Panc1 (cell line): ENCODE measurements at regions not wholly inside any gene's neighbourhood (a gene's known extent, or its start where the extent isn't known, plus 50 kb on each side); places are given as distances from the start of the nearest gene placed in this dataset.
"Not testable (repeated sequence)": the region's sequence is repeated elsewhere in the genome, so short reads cannot be mapped to it uniquely, and the experiment has no call there.

Experiments used
- ATAC-seq: fragments of 200-7000 bp; cut with Tn5 transposase; 2 replicates; pipeline ENCODE4 v1.9.1; 2020; ENCODE audit warnings: mild to moderate bottlenecking, moderate library complexity
- BruUV-seq: library from RNA; stranded (reverse); fragments of 400-500 nt; replicated peaks from 2 replicates; lab custom pipeline; 2021; lab: Mats Ljungman, UMichigan
- CTCF ChIA-PET: fragments of 300-600 bp; sonication (Branson Sonifier 250); formaldehyde crosslinking; loops from one replicate; lab custom pipeline; 2022; ENCODE audit warnings: antibody characterized with exemption; lab: Charles Lee
- POLR2A ChIA-PET: fragments of 300-600 bp; sonication (Branson Sonifier 250); formaldehyde crosslinking; loops from one replicate; lab custom pipeline; 2022; ENCODE audit warnings: antibody characterized with exemption; lab: Charles Lee
- DNase-seq: peaks from one replicate; pipeline ENCODE4 v3.0.0-alpha.2; 2010; ENCODE audit warnings: low read depth, low spot score
- H3K27ac ChIP-seq: 2 replicates; pipeline ENCODE4 v1.5.1; 2011; ENCODE audit warnings: mild to moderate bottlenecking, low read length, inconsistent platforms
- H3K27me3 ChIP-seq: fragments of 200-500 bp; sonication (Bioruptor generic); 2 replicates; pipeline ENCODE4 v1.6.0; 2014; ENCODE audit warnings: low read length, inconsistent platforms; ENCODE audit not compliant: control insufficient read depth, insufficient read depth
- H3K36me3 ChIP-seq: fragments of 200-500 bp; sonication (Bioruptor generic); 2 replicates; pipeline ENCODE4 v1.5.1; 2014; ENCODE audit warnings: inconsistent platforms, mild to moderate bottlenecking, low read length, moderate library complexity; ENCODE audit not compliant: control insufficient read depth, insufficient read depth
- H3K4me1 ChIP-seq: 2 replicates; pipeline ENCODE4 v1.5.1; 2011; ENCODE audit warnings: inconsistent platforms, mild to moderate bottlenecking, low read length, moderate library complexity; ENCODE audit not compliant: control insufficient read depth, insufficient read depth
- H3K4me3 ChIP-seq, 2 experiments: 2 replicates each; pipeline ENCODE4 v1.5.1; 2011 to 2012; ENCODE audit warnings: low read depth in 2 of 2, low read length in 2 of 2, mild to moderate bottlenecking in 2 of 2, inconsistent platforms in 1 of 2, moderate library complexity in 1 of 2
- H3K9me3 ChIP-seq: fragments of 200-500 bp; sonication (Bioruptor generic); 2 replicates; pipeline ENCODE4 v1.5.1; 2014; ENCODE audit warnings: low read depth, mild to moderate bottlenecking, inconsistent platforms, low read length, moderate library complexity; ENCODE audit not compliant: control insufficient read depth, insufficient read depth
- in situ Hi-C: cut with HindIII; loops from 2 replicates; pipeline ENCODE4 v1.10.0; 2016; ENCODE audit warnings: low sequenced_read_pairs, low pct_unique_long_range_greater_than_20kb
- intact Hi-C: fragments of 100-400 bp; cut with micrococcal nuclease; formaldehyde crosslinking; loops from one replicate; pipeline ENCODE4 v1.10.0; 2022; ENCODE audit not compliant: unreplicated experiment

DNA sequence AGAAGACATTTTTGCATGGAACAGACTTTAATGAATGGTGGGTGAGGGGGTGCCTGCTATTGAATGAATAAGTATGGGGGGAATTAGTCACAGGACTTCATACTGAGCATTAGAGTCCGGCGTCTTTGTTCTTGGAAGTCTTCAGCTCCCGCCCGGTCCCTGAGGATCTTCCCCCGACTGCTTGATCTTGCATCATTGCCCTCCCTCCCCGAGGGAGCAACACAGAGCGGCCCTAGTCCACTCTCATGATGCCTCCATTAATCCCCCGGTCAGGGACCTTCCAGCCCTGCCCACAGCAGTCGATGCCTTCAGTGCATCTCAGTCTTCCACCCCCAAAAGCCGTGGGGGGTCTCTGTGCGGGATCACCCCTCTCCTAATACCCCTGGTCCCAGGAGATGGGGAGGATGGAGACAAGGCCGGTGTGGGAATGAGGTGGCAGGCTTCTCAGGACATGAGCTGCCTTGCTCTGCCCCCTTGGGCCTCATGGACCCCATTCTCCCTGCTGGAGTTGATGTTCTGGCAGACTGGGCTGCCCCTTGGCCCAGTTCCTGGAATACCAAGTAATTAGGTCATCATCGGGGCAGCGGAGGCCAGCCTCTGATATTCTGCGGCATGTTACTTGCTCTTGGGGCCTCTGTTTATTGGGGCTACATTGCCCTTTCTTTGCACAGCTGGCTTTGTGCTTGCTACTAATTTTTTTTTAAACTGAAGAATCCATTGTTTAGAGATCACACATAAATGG is 110.5 kb upstream of the PLGLB2 start:
- BruUV-seq, H3K4me3 ChIP-seq, intact Hi-C loops, DNase-seq, H3K36me3 ChIP-seq, POLR2A ChIA-PET, H3K4me1 ChIP-seq, H3K27ac ChIP-seq, H3K9me3 ChIP-seq, in situ Hi-C loops, ATAC-seq, CTCF ChIA-PET, H3K27me3 ChIP-seq: not testable (repeated sequence)

DNA sequence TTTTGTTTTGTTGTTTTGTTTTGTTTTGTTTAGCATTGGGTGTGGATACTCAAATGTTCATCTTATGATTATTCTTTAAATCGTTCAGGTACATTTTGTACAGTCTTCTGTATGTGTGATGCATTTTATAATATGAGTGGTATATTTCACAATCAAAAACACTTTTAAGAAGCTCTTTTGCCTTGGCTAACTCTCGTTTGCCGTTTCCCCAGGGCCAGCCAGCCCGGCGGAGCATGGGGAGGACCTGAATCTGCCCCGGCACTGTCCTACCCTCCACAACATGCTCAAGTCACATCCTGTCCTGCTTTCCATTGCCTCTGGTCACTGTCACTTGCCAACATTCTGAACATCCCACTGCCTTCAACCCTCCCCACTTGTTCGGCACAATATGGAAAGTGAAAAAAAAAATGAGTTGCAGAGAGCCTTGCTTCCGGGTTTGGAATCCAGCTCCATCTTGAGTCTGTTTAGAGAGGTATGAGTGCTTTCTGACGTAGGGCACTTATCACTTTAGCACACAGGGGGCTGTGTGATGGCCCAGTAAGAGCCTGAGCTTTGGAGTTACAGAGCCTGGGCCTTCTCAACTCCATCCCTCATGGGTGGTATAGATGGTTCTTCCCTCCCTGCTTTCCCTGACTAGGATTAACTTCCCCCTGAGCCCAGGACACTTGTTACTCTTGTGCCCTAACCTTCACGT is 109.6 kb upstream of the PLGLB2 start:
- POLR2A ChIA-PET, BruUV-seq: not testable (repeated sequence)

DNA sequence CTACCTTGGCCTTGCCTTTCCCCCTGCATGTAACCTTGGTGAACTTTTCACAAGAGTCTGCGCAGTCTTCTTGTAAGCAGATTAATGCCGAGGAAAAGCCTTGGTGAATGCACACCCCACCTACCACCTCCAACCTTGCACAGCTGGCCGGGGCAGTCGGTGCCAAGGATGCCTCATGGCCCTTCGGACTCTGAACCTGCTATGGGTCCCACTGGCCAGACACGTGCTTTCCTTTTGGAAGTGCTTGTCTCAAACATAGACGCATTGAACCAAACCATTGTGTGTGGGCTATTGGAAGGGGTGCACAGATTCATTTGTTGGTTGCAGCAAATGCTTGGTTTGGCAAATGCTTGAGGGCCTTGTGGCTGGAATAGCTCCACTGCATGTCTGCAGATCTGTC is 109.0 kb upstream of the PLGLB2 start:
- BruUV-seq, ATAC-seq, intact Hi-C loops: not testable (repeated sequence)

More for the DNA sequence above, 109.6 kb upstream of the PLGLB2 start:
- H3K27ac ChIP-seq, intact Hi-C loops, in situ Hi-C loops, H3K27me3 ChIP-seq, CTCF ChIA-PET, ATAC-seq, H3K4me3 ChIP-seq, H3K9me3 ChIP-seq, DNase-seq, H3K4me1 ChIP-seq, H3K36me3 ChIP-seq: not testable (repeated sequence)

DNA sequence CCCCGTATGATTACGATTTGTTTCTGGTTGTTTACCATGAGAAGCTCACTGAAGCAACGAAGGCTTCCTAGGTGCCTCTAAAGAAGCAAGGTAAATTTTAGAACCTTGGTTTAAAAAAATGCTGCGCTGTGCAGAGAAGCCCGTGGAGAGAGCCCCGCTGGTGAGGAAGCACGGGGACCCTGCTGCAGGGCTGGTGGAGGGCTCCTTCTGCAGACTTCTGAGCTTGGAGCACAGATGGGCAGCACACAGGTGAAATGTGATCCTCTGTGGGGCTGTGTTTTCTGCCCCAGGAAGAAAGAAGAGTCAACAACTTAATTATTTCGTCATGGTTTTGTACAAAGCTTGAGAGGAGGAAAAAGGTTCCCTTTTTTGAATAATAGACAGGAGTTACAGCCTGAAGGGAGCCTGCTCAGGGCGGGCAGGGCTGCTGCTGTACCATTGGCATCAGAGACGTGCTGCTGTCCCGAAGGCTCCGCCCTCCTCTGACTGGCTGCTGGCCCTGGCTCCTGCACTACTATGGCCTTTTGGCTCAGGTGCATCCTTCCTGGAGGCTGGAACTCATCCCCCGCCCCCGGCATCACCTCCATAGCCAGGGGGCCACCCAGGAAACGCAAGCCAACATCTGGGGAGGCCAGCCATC is 108.0 kb upstream of the PLGLB2 start:
- H3K27me3 ChIP-seq, CTCF ChIA-PET, H3K27ac ChIP-seq, POLR2A ChIA-PET, BruUV-seq, ATAC-seq, H3K36me3 ChIP-seq, H3K9me3 ChIP-seq, H3K4me3 ChIP-seq, intact Hi-C loops, DNase-seq, in situ Hi-C loops, H3K4me1 ChIP-seq: not testable (repeated sequence)

More for the DNA sequence above, 109.0 kb upstream of the PLGLB2 start:
- in situ Hi-C loops, H3K27ac ChIP-seq, H3K4me1 ChIP-seq, DNase-seq, H3K36me3 ChIP-seq, CTCF ChIA-PET, H3K27me3 ChIP-seq, H3K9me3 ChIP-seq, POLR2A ChIA-PET, H3K4me3 ChIP-seq: not testable (repeated sequence)

DNA sequence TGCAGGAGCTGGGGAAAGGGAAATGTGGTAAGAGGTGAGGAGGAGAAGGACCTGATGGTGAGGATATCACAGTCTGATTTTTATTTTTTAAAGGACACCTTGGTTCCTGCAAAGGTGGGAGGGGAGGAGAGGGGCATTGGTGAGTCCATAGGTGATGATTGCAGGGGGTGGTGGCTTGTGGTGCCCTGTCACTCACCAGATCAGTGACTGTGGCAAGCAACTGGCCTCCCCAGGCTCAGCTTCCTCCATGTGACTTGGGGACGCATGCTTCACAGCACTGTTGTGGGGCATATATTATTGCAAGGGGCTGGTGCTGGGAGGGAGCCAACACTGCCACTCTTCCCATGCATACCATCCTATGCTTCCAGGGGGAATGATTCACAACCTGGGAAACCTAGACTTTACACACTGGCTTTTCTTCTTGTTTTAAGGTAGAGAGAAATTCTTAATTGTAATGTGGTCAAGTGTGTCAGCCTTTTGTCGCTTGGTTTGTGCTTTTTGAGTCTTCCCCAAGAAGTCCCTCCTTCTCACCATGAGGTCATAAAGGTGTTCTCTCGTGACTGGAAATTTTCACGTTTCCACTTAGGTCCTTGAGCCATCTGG is 106.8 kb upstream of the PLGLB2 start:
- H3K27me3 ChIP-seq, intact Hi-C loops, DNase-seq, H3K27ac ChIP-seq, H3K4me3 ChIP-seq, in situ Hi-C loops, BruUV-seq, CTCF ChIA-PET, H3K4me1 ChIP-seq, H3K9me3 ChIP-seq, H3K36me3 ChIP-seq, ATAC-seq, POLR2A ChIA-PET: not testable (repeated sequence)

DNA sequence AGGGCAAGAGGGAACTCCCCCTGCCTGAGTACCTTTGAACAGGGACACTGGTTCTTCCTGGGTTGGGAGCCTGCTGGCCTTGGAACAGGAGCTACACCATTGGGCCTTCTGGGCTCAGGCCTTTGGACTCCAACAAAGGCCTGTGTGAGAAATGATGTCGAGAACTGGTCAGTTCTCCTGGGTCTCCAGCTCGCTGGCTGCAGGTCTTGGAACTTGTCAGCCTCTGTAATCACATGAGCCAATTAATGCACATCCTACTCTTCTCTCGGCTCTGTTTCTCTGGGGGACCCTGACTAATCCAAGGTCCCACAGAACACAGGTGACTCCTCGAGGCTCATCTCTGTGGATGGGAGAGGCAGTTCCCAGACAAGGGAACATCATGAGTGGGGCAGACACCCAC is 104.7 kb upstream of the PLGLB2 start:
- POLR2A ChIA-PET, H3K4me3 ChIP-seq, DNase-seq, BruUV-seq, ATAC-seq, CTCF ChIA-PET, H3K36me3 ChIP-seq, in situ Hi-C loops, H3K27ac ChIP-seq, H3K9me3 ChIP-seq, intact Hi-C loops, H3K27me3 ChIP-seq, H3K4me1 ChIP-seq: not testable (repeated sequence)
